NCI-H2196 (cell line): ENCODE measurements at regions not wholly inside any gene's neighbourhood (a gene's known extent, or its start where the extent isn't known, plus 50 kb on each side); places are given as distances from the start of the nearest gene placed in this dataset.
A peak's percentile ranks its signal among the peaks of the same experiment; 100 is the strongest.
"Not testable (repeated sequence)": the region's sequence is repeated elsewhere in the genome, so short reads cannot be mapped to it uniquely, and the experiment has no call there.

Experiments used
- DNase-seq: peaks from one replicate; lab custom pipeline; 2025; ENCODE audit not compliant: unreplicated experiment; lab: John Stamatoyannopoulos, UW

GRCh38 chr10:29698773-29699490 lies 64.2 kb upstream of the SVIL start:
- no peak for DNase-seq

GRCh38 chr10:29696581-29696980 lies 61.8 kb upstream of the SVIL start:
- not testable (repeated sequence) for DNase-seq

- no peak for DNase-seq
Measured at GRCh38 chr10:29694121-29694520, 59.4 kb upstream of the SVIL start.

GRCh38 chr10:29692121-29692539 lies 57.4 kb upstream of the SVIL start:
- no peak for DNase-seq

GRCh38 chr10:29691564-29692072 lies 56.8 kb upstream of the SVIL start:
- DNase-seq = no peak

GRCh38 chr10:29689001-29689400 lies 54.2 kb upstream of the SVIL start:
- no peak for DNase-seq

GRCh38 chr10:29688230-29688661 lies 53.5 kb upstream of the SVIL start:
- peak; percentile 16 for DNase-seq

GRCh38 chr10:29687421-29688164 lies 52.8 kb upstream of the SVIL start:
- no peak for DNase-seq

GRCh38 chr10:29685506-29685905 lies 50.7 kb upstream of the SVIL start:
- DNase-seq = no peak
